ENCODE measurements at regions not wholly inside any gene's neighbourhood (a gene's known extent, or its start where the extent isn't known, plus 50 kb on each side); places are given as distances from the start of the nearest gene placed in this dataset.

DNA sequence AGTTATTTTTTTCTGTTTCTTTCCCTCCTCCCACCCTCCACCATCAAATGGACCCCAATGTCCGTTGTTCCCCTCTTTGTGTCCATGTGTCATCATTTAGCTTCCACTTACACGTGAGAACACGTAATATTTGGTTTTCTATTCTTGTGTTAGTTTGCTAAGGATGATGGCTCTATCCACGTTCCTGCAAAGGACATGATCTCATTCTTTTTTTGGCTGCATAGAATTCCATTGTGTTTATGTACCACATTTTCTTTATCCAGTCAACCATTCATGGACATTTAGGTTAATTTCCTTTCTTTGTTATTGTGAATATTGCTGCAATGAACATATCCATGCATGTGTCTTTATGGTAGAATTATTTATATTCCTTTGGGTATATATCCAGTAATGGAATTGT is 91.3 kb upstream of the TNP1 start:
- TF ChIP-seq CTCF (IDR thresholded peaks at IDR 0.05) (no peak), POLR2A (IDR thresholded peaks at IDR 0.05) (no peak), POLR2AphosphoS5 (IDR thresholded peaks at IDR 0.05) (no peak)
